Activated naive CD4-positive, alpha-beta T cell treated with anti-CD3 and anti-CD28 coated beads, Interleukin-2, amount 50 U/mL, for 24 hours (primary cell): ENCODE measurements at regions not wholly inside any gene's neighbourhood (a gene's known extent, or its start where the extent isn't known, plus 50 kb on each side); places are given as distances from the start of the nearest gene placed in this dataset.
"Not testable (repeated sequence)": the region's sequence is repeated elsewhere in the genome, so short reads cannot be mapped to it uniquely, and the experiment has no call there.

ENCODE experiments used
- H3K27ac Mint-ChIP-seq: one replicate; pipeline ENCODE4 v1.8.0; 2021; ENCODE audit warnings: mild to moderate bottlenecking, mixed read lengths
- H3K27me3 Mint-ChIP-seq: one replicate; pipeline ENCODE4 v1.8.0; 2021; ENCODE audit warnings: mixed read lengths
- H3K36me3 Mint-ChIP-seq: one replicate; pipeline ENCODE4 v1.8.0; 2021; ENCODE audit warnings: mixed read lengths
- H3K4me1 Mint-ChIP-seq: one replicate; pipeline ENCODE4 v1.8.0; 2021; ENCODE audit warnings: mixed read lengths
- H3K4me3 Mint-ChIP-seq: one replicate; pipeline ENCODE4 v1.8.0; 2021; ENCODE audit warnings: mild to moderate bottlenecking, mixed read lengths
- H3K9me3 Mint-ChIP-seq: one replicate; pipeline ENCODE4 v1.8.0; 2021; ENCODE audit warnings: mixed read lengths

DNA sequence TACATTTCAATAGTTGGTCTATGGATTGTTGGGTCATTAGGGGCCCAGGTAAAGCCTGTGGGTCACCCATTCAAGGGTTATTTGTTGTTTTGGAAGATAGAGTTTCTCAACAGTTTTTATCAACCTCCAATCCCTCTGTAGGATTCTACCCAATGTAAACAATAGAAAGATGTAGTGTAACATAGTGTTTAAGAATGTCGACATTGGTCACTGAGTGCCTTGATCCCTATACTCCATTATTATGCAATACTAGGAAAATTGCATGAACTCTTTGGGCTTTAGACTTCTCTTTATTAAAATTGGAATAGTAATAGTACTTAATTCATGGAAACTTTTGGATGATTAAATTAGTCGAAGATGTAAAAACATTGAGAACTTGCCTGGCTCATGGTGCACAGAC lies 292.1 kb downstream of the GPD2 start:
- no peaks in the 10 kb centered on the region for H3K36me3 Mint-ChIP-seq
- H3K4me1 Mint-ChIP-seq = no peaks in the 10 kb centered on the region
- H3K4me3 Mint-ChIP-seq = no peak overlapping the region
- H3K27ac Mint-ChIP-seq = no peak overlapping the region
- H3K27me3 Mint-ChIP-seq = no peaks in the 10 kb centered on the region
- H3K9me3 Mint-ChIP-seq = no peaks in the 10 kb centered on the region

DNA sequence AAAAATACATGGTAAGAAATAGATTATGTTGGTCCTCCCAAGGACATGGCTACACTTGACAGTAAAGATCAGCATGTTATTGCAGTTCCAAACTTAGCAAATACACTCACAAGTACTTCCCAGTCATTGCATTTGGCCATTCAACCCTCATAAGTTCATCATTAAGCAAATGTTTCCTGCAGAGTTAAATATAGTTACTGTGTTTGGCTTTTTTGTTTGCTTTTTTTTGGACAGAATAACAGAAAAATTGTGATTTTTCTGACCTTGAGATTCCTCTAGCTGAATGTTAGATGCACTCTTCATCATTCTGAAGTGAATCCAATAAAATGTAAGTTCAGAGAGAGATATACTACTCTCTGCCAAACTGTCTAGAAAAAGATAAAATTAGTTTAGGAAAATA lies 295.3 kb downstream of the GPD2 start:
- H3K27ac Mint-ChIP-seq = no peak overlapping the region
- no peaks in the 10 kb centered on the region for H3K27me3 Mint-ChIP-seq
- H3K4me3 Mint-ChIP-seq = no peak overlapping the region
- H3K36me3 Mint-ChIP-seq = no peaks in the 10 kb centered on the region
- no peaks in the 10 kb centered on the region for H3K9me3 Mint-ChIP-seq
- H3K4me1 Mint-ChIP-seq = no peaks in the 10 kb centered on the region

DNA sequence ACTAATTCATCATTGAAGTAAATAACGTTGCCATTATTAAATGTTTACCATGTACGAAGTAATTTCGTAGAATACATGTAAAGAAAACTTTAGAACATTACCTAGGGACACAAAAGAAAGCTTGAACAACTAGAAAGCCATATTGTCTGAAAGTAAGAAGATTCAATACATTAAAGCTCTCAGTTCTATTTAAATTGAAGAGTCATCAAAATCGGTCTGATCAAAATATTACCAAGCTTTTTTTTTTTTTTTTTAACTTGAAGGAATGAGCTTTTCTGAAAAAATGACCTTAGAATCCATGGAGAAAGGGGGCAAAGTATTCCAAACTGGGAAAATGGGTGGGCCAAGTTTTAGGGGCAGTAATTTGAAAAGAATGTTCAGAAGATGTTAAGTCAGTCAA lies 300.8 kb downstream of the GPD2 start:
- H3K27ac Mint-ChIP-seq = no peak overlapping the region
- peaks cover 4% of the 10 kb centered on the region for H3K27me3 Mint-ChIP-seq
- H3K4me1 Mint-ChIP-seq = no peaks in the 10 kb centered on the region
- no peaks in the 10 kb centered on the region for H3K36me3 Mint-ChIP-seq
- H3K9me3 Mint-ChIP-seq = no peaks in the 10 kb centered on the region
- H3K4me3 Mint-ChIP-seq = no peak overlapping the region

- no peaks in the 10 kb centered on the region for H3K4me1 Mint-ChIP-seq
- peaks cover 2% of the 10 kb centered on the region for H3K9me3 Mint-ChIP-seq
- H3K4me3 Mint-ChIP-seq = no peak overlapping the region
- no peaks in the 10 kb centered on the region for H3K36me3 Mint-ChIP-seq
- peaks cover 4% of the 10 kb centered on the region for H3K27me3 Mint-ChIP-seq
- H3K27ac Mint-ChIP-seq = no peak overlapping the region
These were observed 303.1 kb downstream of the GPD2 start for GRCh38 chr2:156739301-156739700.

DNA sequence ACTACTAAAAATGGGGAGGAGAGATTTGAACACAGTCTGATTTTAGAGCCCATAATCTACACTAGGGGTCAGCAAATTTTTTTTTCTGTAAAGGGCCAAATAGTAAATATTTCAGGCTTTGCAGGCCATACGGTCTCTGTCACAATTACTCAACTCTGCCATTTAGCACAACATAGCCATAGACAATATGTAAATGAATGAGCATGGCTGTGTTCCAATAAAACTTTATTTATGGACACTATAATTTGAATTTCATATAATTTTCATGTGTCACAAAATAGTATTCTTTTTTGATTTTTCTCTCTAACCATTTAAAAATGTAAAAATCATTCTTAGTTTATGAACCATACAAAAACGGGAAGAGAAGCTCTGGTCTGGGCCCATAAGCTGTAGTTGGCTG lies 309.4 kb downstream of the GPD2 start:
- peaks cover 4% of the 10 kb centered on the region for H3K9me3 Mint-ChIP-seq
- H3K36me3 Mint-ChIP-seq = no peaks in the 10 kb centered on the region
- H3K27ac Mint-ChIP-seq = no peak overlapping the region
- no peak overlapping the region for H3K4me3 Mint-ChIP-seq
- H3K4me1 Mint-ChIP-seq = no peaks in the 10 kb centered on the region
- H3K27me3 Mint-ChIP-seq = peaks cover 7% of the 10 kb centered on the region

DNA sequence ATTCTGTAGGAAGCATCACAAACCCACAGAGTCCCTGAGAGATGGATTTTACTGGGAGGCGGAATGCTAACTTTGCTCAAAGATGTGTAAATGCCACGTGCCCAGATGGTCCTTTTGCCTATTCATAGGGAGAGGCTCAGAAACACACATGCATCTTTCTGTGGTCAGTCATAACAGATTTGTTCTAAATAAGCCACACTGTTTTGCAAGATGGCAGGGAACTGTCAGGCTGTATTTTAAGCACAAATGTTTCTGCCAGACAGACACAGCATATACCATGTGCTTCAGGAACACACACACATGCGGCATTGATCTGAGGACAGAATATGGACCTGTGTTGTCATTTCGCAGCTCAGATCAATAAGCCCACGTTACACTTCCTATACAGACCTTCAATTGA lies 312.0 kb downstream of the GPD2 start:
- Mint-ChIP-seq H3K9me3 (peaks cover 4% of the 10 kb centered on the region), H3K4me3 (no peak overlapping the region), H3K27me3 (peaks cover 5% of the 10 kb centered on the region), H3K36me3 (no peaks in the 10 kb centered on the region), H3K4me1 (no peaks in the 10 kb centered on the region), H3K27ac (no peak overlapping the region)

DNA sequence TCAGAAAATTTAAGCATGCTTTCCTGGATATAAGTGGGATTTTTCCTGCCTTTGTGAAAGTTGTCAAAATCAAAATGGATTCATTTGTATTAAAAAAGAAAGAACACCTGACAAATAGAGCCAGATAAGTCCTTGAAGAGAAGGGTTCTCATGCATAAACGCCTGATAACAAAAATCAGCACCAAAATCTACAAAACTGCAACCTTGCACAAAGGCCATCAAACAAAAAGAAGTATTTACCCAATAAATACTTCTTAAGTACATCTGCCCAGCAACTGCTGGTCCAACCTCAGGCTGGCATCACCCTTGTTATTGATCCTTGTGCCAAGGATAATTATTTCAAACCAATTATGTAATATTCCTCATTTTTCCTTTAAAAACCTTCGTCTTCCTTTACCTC lies 315.9 kb downstream of the GPD2 start:
- no peaks in the 10 kb centered on the region for H3K36me3 Mint-ChIP-seq

DNA sequence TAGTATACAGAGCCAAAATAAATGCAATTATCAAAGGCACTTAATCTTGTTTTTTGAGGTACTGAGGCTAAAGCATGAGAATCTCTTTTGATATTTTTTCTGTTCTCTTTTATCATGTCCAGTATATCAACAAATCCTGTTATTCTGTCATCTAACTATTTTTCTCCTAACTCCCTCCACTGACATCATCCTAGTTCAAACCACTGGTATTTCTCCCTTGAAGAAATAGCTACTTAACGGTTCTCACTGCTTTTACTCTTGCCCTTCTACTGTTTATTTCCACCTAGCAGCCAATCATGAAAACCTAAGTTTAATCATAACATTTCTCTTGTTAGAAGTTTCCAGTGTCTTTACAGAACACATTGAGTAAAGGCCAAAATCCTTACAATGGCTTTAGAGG lies 317.6 kb downstream of the GPD2 start:
- Mint-ChIP-seq H3K27me3 (peaks cover 2% of the 10 kb centered on the region), H3K9me3 (no peaks in the 10 kb centered on the region), H3K4me1 (no peaks in the 10 kb centered on the region), H3K4me3 (no peak overlapping the region), H3K36me3 (no peaks in the 10 kb centered on the region), H3K27ac (no peak overlapping the region)

More for the DNA sequence above, 315.9 kb downstream of the GPD2 start:
- Mint-ChIP-seq H3K27me3 (peaks cover 5% of the 10 kb centered on the region), H3K9me3 (no peaks in the 10 kb centered on the region), H3K27ac (no peak overlapping the region), H3K4me3 (no peak overlapping the region), H3K4me1 (no peaks in the 10 kb centered on the region)

GRCh38 chr2:156756516-156756915 lies 320.3 kb downstream of the GPD2 start:
- Mint-ChIP-seq H3K9me3 (no peaks in the 10 kb centered on the region), H3K4me1 (no peaks in the 10 kb centered on the region), H3K4me3 (no peak overlapping the region)

DNA sequence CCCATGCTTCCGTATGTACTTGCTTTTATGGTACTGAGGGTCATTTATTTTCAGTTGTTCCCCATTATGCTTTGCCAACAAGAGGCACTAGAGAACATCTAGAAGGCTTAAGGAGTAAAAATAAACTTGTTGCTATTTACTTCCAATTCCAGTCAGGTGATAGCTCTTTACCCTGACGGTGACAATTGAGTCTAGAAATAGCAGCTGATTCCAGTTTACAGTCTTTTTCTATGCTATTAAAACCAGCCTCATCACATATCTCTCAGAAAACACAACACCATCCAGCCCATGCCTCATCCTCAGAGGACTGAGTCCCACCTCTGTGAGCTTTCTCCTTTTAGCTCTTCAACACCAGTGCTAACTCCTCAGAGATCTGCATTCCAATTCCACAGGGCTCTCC lies 327.0 kb downstream of the GPD2 start:
- Mint-ChIP-seq H3K9me3 (peaks cover 11% of the 10 kb centered on the region), H3K4me3 (no peak overlapping the region), H3K4me1 (no peaks in the 10 kb centered on the region), H3K27ac (no peak overlapping the region), H3K36me3 (no peaks in the 10 kb centered on the region), H3K27me3 (peaks cover 3% of the 10 kb centered on the region)

More at GRCh38 chr2:156756516-156756915, 320.3 kb downstream of the GPD2 start:
- no peaks in the 10 kb centered on the region for H3K36me3 Mint-ChIP-seq
- peaks cover 2% of the 10 kb centered on the region for H3K27me3 Mint-ChIP-seq
- no peak overlapping the region for H3K27ac Mint-ChIP-seq

GRCh38 chr2:156765043-156765442 lies 328.9 kb downstream of the GPD2 start:
- Mint-ChIP-seq H3K4me1 (no peaks in the 10 kb centered on the region), H3K4me3 (no peak overlapping the region), H3K36me3 (no peaks in the 10 kb centered on the region), H3K27ac (no peak overlapping the region), H3K9me3 (peaks cover 20% of the 10 kb centered on the region), H3K27me3 (peaks cover 1% of the 10 kb centered on the region)

DNA sequence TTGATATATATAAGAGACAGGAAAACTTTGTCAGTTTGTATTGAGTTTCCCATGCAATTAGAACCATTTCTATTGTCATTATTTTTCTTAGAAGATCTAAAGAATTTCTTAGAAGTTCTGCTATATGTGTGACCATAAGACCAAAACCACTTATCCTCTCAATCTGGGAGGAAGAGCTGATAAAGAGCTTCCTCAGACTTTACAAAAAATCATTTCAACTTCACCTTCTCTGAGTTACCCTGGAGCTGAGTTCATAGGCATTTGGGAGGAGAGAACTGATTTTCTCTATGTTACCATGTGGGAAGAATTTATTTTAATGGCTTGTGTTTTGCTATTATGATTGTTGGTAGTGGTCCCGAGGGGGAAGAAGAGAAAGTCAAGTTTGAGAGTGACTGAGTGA lies 329.3 kb downstream of the GPD2 start:
- Mint-ChIP-seq H3K9me3 (peaks cover 22% of the 10 kb centered on the region), H3K4me1 (no peaks in the 10 kb centered on the region), H3K27me3 (peaks cover 1% of the 10 kb centered on the region), H3K4me3 (no peak overlapping the region), H3K36me3 (no peaks in the 10 kb centered on the region), H3K27ac (no peak overlapping the region)

DNA sequence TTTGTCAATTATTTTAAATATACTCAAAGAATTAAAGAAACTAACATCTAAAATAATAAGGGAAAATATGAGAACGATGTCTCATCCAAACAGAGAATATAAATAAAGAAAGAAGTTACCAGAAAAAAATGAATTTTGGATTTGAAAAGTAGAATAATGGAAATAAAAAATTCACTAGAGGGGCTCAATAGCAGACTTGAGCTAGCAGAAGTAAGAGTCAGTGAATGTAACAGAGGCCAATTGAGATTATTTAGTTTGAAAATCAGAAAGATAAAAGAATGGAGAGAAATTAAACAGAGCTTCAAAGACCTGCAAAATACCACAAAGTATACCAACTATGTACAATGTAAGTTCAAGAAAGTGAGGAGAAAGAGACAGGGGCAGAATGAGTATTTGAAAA lies 333.6 kb downstream of the GPD2 start:
- H3K36me3 Mint-ChIP-seq = no peaks in the 10 kb centered on the region
- no peak overlapping the region for H3K4me3 Mint-ChIP-seq
- no peaks in the 10 kb centered on the region for H3K27me3 Mint-ChIP-seq
- peaks cover 16% of the 10 kb centered on the region for H3K9me3 Mint-ChIP-seq
- H3K27ac Mint-ChIP-seq = no peak overlapping the region
- no peaks in the 10 kb centered on the region for H3K4me1 Mint-ChIP-seq

- Mint-ChIP-seq H3K4me1 (no peaks in the 10 kb centered on the region), H3K4me3 (no peak overlapping the region), H3K36me3 (no peaks in the 10 kb centered on the region), H3K9me3 (no peaks in the 10 kb centered on the region), H3K27ac (no peak overlapping the region), H3K27me3 (peaks cover 4% of the 10 kb centered on the region)
These were observed 342.7 kb downstream of the GPD2 start for GRCh38 chr2:156778916-156779315.

DNA sequence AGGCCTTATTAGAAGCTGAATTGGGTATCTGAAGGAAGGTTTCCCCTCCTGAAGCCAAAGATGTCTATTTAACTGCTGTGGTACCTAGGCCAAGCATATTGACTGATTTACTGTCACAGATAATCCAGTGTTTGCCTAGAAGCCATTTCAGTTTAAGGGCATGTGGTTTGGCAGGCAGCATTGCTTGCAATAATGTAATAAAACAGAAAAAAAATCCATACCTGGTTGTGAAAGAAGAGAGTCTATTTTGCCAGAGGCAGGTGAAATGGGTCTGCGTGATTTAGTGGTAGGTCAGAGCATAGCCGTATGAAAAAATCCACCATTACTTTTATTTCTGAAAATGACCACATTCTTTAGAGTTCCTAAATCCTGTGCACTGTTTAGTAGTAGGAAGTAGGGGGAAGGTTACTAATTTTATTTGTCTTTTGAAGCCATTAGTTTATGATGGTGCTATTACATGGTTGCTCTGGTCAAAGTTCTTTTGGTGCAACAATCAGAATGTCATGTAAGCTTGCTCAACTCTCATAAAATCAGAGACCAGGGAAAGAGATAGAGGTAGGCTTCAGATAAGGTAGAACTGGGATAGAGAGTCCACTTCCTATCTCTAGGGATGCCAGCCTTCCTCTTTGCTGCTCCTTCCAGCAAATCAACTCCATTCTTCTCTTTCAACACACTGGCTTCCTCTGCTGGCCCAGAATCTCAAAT lies 343.4 kb downstream of the GPD2 start:
- H3K9me3 Mint-ChIP-seq = no peaks in the 10 kb centered on the region
- H3K27me3 Mint-ChIP-seq = peaks cover 4% of the 10 kb centered on the region
- H3K27ac Mint-ChIP-seq = no peak overlapping the region
- H3K36me3 Mint-ChIP-seq = no peaks in the 10 kb centered on the region
- H3K4me1 Mint-ChIP-seq = no peaks in the 10 kb centered on the region
- no peak overlapping the region for H3K4me3 Mint-ChIP-seq

DNA sequence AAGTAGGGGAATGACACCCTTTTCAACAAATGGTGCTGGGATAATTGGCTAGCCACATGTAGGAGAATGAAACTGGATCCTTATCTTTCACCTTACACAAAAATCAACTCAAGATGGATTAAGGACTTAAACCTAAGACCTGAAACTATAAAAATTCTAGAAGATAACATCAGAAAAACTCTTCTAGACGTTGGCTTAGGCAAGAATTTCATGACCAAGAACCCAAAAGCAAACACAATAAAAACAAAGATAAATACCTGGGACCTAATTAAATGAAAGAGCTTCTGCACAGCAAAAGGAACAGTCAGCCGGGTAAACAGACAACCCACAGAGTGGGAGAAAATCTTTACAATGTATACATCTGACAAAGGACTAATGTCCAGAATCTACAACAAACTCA lies 345.5 kb downstream of the GPD2 start:
- not testable (repeated sequence) for H3K27ac Mint-ChIP-seq, H3K9me3 Mint-ChIP-seq, H3K4me1 Mint-ChIP-seq, H3K36me3 Mint-ChIP-seq, H3K4me3 Mint-ChIP-seq, H3K27me3 Mint-ChIP-seq

DNA sequence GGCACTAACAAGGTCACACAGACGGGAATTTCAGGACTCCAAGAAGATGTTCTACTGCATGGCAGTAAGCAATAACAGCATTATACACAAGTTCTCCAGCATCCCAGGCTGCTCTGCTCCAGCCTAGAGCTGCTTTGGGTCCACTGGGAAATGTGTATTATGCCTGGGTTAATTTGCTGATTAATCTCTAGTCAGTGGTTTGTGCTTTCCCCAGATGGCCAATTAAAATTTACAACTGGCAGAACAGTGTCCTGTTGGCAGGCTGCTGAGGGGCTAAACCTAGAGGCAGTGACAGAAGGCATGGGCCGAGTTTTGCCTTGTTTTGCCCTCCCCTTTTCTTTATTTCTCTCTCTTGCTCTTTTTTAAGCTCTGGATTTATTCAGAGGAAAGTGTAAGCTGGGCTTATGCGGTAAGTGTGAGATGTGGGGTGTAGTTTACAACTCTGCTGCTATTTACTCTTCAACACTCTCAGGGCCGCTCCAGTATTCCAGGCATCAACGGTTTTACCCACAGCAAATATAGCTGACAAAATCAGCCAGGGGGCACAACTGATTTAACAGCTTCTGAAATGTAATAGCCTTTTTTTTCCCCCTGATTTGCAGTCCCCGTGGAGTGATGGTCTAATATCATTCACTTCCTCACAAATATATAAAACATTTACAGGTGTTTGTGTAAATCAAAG lies 348.0 kb downstream of the GPD2 start:
- no peaks in the 10 kb centered on the region for H3K9me3 Mint-ChIP-seq

More for the DNA sequence above, 348.0 kb downstream of the GPD2 start:
- no peak overlapping the region for H3K27ac Mint-ChIP-seq
- H3K4me1 Mint-ChIP-seq = no peaks in the 10 kb centered on the region
- H3K36me3 Mint-ChIP-seq = no peaks in the 10 kb centered on the region
- no peak overlapping the region for H3K4me3 Mint-ChIP-seq
- peaks cover 4% of the 10 kb centered on the region for H3K27me3 Mint-ChIP-seq
